IMR-90 (cell line): ENCODE measurements at regions not wholly inside any gene's neighbourhood (a gene's known extent, or its start where the extent isn't known, plus 50 kb on each side); places are given as distances from the start of the nearest gene placed in this dataset.

ENCODE experiments used
- ATAC-seq: fragments of 200-7000 bp; cut with Tn5 transposase; 2 replicates; pipeline ENCODE4 v1.9.1; 2020; ENCODE audit warnings: low read depth, mild to moderate bottlenecking, moderate library complexity
- BruUV-seq: library from RNA; stranded (reverse); fragments of 400-500 nt; replicated peaks from 2 replicates; lab custom pipeline; 2021; lab: Mats Ljungman, UMichigan
- CTCF ChIA-PET: fragments of 300-600 bp; formaldehyde crosslinking; extraction: SDS; loops from one replicate; lab custom pipeline; 2021; ENCODE audit warnings: antibody characterized with exemption; lab: Yijun Ruan, JAX
- POLR2A ChIA-PET: fragments of 300-600 bp; sonication (Branson Sonifier 250); formaldehyde crosslinking; loops from one replicate; lab custom pipeline; 2022; ENCODE audit warnings: antibody characterized with exemption; ENCODE audit not compliant: unreplicated experiment; lab: Charles Lee
- DNase-seq: peaks from one replicate; pipeline ENCODE4 v3.0.0; 2013
- H2AFZ ChIP-seq: replicated peaks from 2 replicates; pipeline ENCODE3; 2013; ENCODE audit warnings: low read length, mild to moderate bottlenecking; ENCODE audit not compliant: poor library complexity
- H2AK5ac ChIP-seq: 2 replicates; pipeline ENCODE4 v1.6.1; 2013; ENCODE audit warnings: low read depth, low read length, inconsistent platforms
- H2AK9ac ChIP-seq: replicated peaks from 2 replicates; pipeline ENCODE3; 2013; ENCODE audit warnings: mild to moderate bottlenecking, low read depth, low read length, moderate library complexity; ENCODE audit not compliant: poor library complexity
- H2BK120ac ChIP-seq: 2 replicates; pipeline ENCODE4 v1.6.1; 2013; ENCODE audit warnings: low read depth, low read length, inconsistent platforms
- H2BK15ac ChIP-seq: 3 replicates; pipeline ENCODE4 v1.6.1; 2013; ENCODE audit warnings: low read depth, low read length, inconsistent platforms
- H2BK20ac ChIP-seq: 2 replicates; pipeline ENCODE4 v1.6.1; 2013; ENCODE audit warnings: low read depth, mild to moderate bottlenecking, inconsistent platforms, low read length, moderate library complexity
- H2BK5ac ChIP-seq: 2 replicates; pipeline ENCODE4 v1.6.1; 2013; ENCODE audit warnings: mild to moderate bottlenecking, low read depth, low read length, inconsistent platforms; ENCODE audit not compliant: poor library complexity, severe bottlenecking
- H3K14ac ChIP-seq: replicated peaks from 2 replicates; pipeline ENCODE4 v1.6.1; 2013; ENCODE audit warnings: low read depth, low read length, inconsistent platforms
- H3K18ac ChIP-seq: 2 replicates; pipeline ENCODE4 v1.6.1; 2013; ENCODE audit warnings: low read depth, low read length, control low read depth
- H3K23ac ChIP-seq: 2 replicates; pipeline ENCODE4 v1.6.1; 2013; ENCODE audit warnings: low read depth, low read length, inconsistent platforms
- H3K27ac ChIP-seq: 2 replicates; pipeline ENCODE4 v1.5.1; 2013; ENCODE audit warnings: mild to moderate bottlenecking, control low read depth, low read length; ENCODE audit not compliant: insufficient read depth
- H3K27me3 ChIP-seq: 2 replicates; pipeline ENCODE4 v1.6.1; 2013; ENCODE audit warnings: low read length; ENCODE audit not compliant: control insufficient read depth, insufficient read depth
- H3K36me3 ChIP-seq: 2 replicates; pipeline ENCODE4 v1.6.1; 2013; ENCODE audit warnings: low read length, mixed read lengths; ENCODE audit not compliant: control insufficient read depth, insufficient read depth
- H3K4ac ChIP-seq: 2 replicates; pipeline ENCODE4 v1.6.1; 2013; ENCODE audit warnings: low read depth, low read length, inconsistent platforms
- H3K4me1 ChIP-seq: 2 replicates; pipeline ENCODE4 v1.6.1; 2013; ENCODE audit warnings: low read length, mixed read lengths; ENCODE audit not compliant: control insufficient read depth, insufficient read depth
- H3K4me2 ChIP-seq: 2 replicates; pipeline ENCODE4 v1.6.1; 2013; ENCODE audit warnings: low read depth, mild to moderate bottlenecking, control low read depth, low read length, moderate library complexity
- H3K4me3 ChIP-seq: 2 replicates; pipeline ENCODE4 v1.5.1; 2013; ENCODE audit warnings: low read depth, mild to moderate bottlenecking, control low read depth, low read length, moderate library complexity; ENCODE audit not compliant: insufficient read depth
- H3K56ac ChIP-seq: 2 replicates; pipeline ENCODE4 v1.6.1; 2013; ENCODE audit warnings: low read length, inconsistent platforms; ENCODE audit not compliant: insufficient read depth; ENCODE audit errors: extremely low read depth
- H3K79me1 ChIP-seq, 2 experiments: 2 replicates each; pipeline ENCODE4 v1.6.1; 2013; ENCODE audit warnings: low read length in 2 of 2, inconsistent platforms in 1 of 2, low read depth in 1 of 2
- H3K9ac ChIP-seq: 2 replicates; pipeline ENCODE4 v1.6.1; 2013; ENCODE audit warnings: low read depth, low read length, control low read depth
- H3K9me1 ChIP-seq: 2 replicates; pipeline ENCODE4 v1.6.1; 2013; ENCODE audit warnings: low read length, inconsistent platforms; ENCODE audit not compliant: insufficient read depth
- H3K9me3 ChIP-seq: 2 replicates; pipeline ENCODE4 v1.6.1; 2013; ENCODE audit warnings: low read length; ENCODE audit not compliant: control insufficient read depth, insufficient read depth
- H4K20me1 ChIP-seq: 2 replicates; pipeline ENCODE4 v1.6.1; 2013; ENCODE audit warnings: low read length, inconsistent platforms; ENCODE audit not compliant: insufficient read depth
- H4K5ac ChIP-seq: 2 replicates; pipeline ENCODE4 v1.6.1; 2013; ENCODE audit warnings: mild to moderate bottlenecking, low read depth, low read length, control low read depth
- H4K8ac ChIP-seq, 2 experiments: 2 replicates each; pipeline ENCODE4 v1.6.1; 2013; ENCODE audit warnings: low read depth in 2 of 2, low read length in 2 of 2, control low read depth in 1 of 2, inconsistent platforms in 1 of 2
- H4K91ac ChIP-seq: 2 replicates; pipeline ENCODE4 v1.6.1; 2013; ENCODE audit warnings: low read depth, low read length, inconsistent platforms; ENCODE audit not compliant: insufficient read depth
- BHLHE40 ChIP-seq: fragments of 150-350 bp; IDR thresholded peaks from 2 replicates; pipeline ENCODE4 v1.6.1; 2016; ENCODE audit warnings: mild to moderate bottlenecking, low read depth, low read length
- CEBPB ChIP-seq: IDR thresholded peaks from 2 replicates; pipeline ENCODE4 v1.6.1; 2012; ENCODE audit warnings: low read depth, low read length, improper control_type of control experiment
- CHD1 ChIP-seq: IDR thresholded peaks from 2 replicates; pipeline ENCODE4 v1.6.1; 2012; ENCODE audit warnings: low read depth, low read length, improper control_type of control experiment
- FOS ChIP-seq: fragments of 150-350 bp; IDR thresholded peaks from 2 replicates; pipeline ENCODE4 v1.6.1; 2016; ENCODE audit warnings: low read depth, low read length
- MAFK ChIP-seq: IDR thresholded peaks from 2 replicates; pipeline ENCODE4 v1.6.1; 2012; ENCODE audit warnings: low read depth, low read length, improper control_type of control experiment
- MXI1 ChIP-seq: IDR thresholded peaks from 2 replicates; pipeline ENCODE4 v1.6.1; 2012; ENCODE audit warnings: low read depth, mild to moderate bottlenecking, low read length, moderate library complexity, borderline replicate concordance
- NFE2L2 ChIP-seq: fragments of 150-350 bp; IDR thresholded peaks from 2 replicates; pipeline ENCODE4 v1.6.1; 2016; ENCODE audit warnings: low read depth, mild to moderate bottlenecking, low read length
- POLR2A ChIP-seq: IDR thresholded peaks from 2 replicates; pipeline ENCODE4 v1.6.1; 2012; ENCODE audit warnings: mild to moderate bottlenecking, low read depth, low read length
- RAD21 ChIP-seq: IDR thresholded peaks from 2 replicates; pipeline ENCODE4 v1.6.1; 2012; ENCODE audit warnings: low read length, improper control_type of control experiment
- RCOR1 ChIP-seq: IDR thresholded peaks from 2 replicates; pipeline ENCODE4 v1.6.1; 2012; ENCODE audit warnings: mild to moderate bottlenecking, low read length, improper control_type of control experiment; ENCODE audit not compliant: insufficient replicate concordance
- RFX5 ChIP-seq: IDR thresholded peaks from 2 replicates; pipeline ENCODE4 v1.8.0; 2012; ENCODE audit warnings: low read depth, mild to moderate bottlenecking, low read length, moderate library complexity
- SMC3 ChIP-seq: fragments of 150-350 bp; IDR thresholded peaks from 2 replicates; pipeline ENCODE4 v1.6.1; 2016; ENCODE audit warnings: low read depth, mild to moderate bottlenecking, antibody characterized with exemption, low read length, moderate library complexity
- WGBS, 2 experiments: methylation state at CpG; one replicate each; pipeline versions ENCODE4 v1.1.5 to v1.1.7; 2013; ENCODE audit warnings: missing lambda C conversion rate in 2 of 2; ENCODE audit not compliant: insufficient read length in 1 of 2; ENCODE audit errors: extremely low coverage in 2 of 2; 5-methylcytosine and 5-hydroxymethylcytosine counted together
- dilution Hi-C: fragments of 300-500 bp; cut with HindIII; formaldehyde crosslinking; loops from one replicate; pipeline ENCODE4 v1.14.3; 2018; ENCODE audit warnings: low sequenced_read_pairs; ENCODE audit not compliant: unreplicated experiment
- in situ Hi-C: fragments of 300-500 bp; cut with MboI; formaldehyde crosslinking; loops from 3 replicates; pipeline ENCODE4 v1.14.3; 2019; ENCODE audit warnings: low sequenced_read_pairs, inconsistent platforms, mixed read lengths
- intact Hi-C: fragments of 100-400 bp; cut with micrococcal nuclease; formaldehyde crosslinking; loops from 2 replicates; pipeline ENCODE4 v1.10.0; 2022
- TF ChIP-seq, protein P1 (sequence below): fragments of 150-350 bp; IDR thresholded peaks from 2 replicates; pipeline ENCODE4 v1.6.1; 2016; ENCODE audit warnings: low read depth, mild to moderate bottlenecking, low read length, moderate library complexity, borderline replicate concordance
- TF ChIP-seq, protein P2 (sequence below): conservative IDR thresholded peaks from 2 replicates; pipeline ENCODE4 v1.5.1; 2012; ENCODE audit warnings: mild to moderate bottlenecking, low read depth, low read length, improper control_type of control experiment

DNA sequence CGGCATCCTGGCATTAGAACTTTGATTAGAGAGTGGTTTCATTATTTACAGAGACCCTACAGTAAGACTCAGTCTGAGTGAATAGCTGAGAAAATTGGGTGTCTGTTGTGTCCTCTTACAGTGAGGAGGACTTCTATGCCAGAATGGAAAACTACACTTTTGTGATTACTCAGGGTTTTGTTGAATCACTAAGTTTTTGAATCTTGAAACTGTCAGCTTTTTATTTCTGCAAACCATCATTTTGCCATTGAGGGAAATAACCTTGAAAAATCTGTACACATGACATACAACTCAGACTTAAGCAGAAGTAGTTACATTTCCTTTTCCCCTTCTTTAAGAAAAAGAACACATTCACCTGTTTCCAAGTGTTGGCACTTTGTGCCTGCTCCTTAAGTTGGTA, 117.6 kb upstream of the RASGEF1B start:
- BruUV-seq: no TSS peak
- intact Hi-C loops: no loop called here
- Histone ChIP-seq H3K23ac (no peak overlapping the region), H3K36me3 (no peaks in the 10 kb centered on the region), H3K4me1 (no peaks in the 10 kb centered on the region), H2BK120ac (no peak overlapping the region), H4K20me1 (no peaks in the 10 kb centered on the region), H3K9me3 (no peaks in the 10 kb centered on the region), H3K79me1 (no peaks in the 10 kb centered on the region), H3K27ac (no peak overlapping the region), H3K9me1 (no peaks in the 10 kb centered on the region), H2BK20ac (no peak overlapping the region), H3K27me3 (no peaks in the 10 kb centered on the region), H3K9ac (no peak overlapping the region), H3K4me2 (no peak overlapping the region), H4K8ac (no peak overlapping the region), H3K56ac (no peak overlapping the region), H3K18ac (no peak overlapping the region), H2AK5ac (no peak overlapping the region), H2BK5ac (no peak overlapping the region), H4K91ac (no peak overlapping the region), H4K5ac (no peak overlapping the region), H3K14ac (no peak overlapping the region), H3K4ac (no peak overlapping the region), H3K4me3 (no peak overlapping the region), H2BK15ac (no peak overlapping the region), H2AK9ac (no peak overlapping the region), H2AFZ (no peak overlapping the region)
- ChIA-PET CTCF (interaction anchor here (0.6 kb wide), 1 partner anchor 14 kb away, joined by 3 read pairs; no protein-coding TSS in a partner anchor), POLR2A (no interaction called here)
- in situ Hi-C loops: no loop called here
- no peak for DNase-seq
- WGBS, 2 experiments: no CpG with 5 or more reads among the region's 1 CpG
- ATAC-seq: no peak
- TF ChIP-seq RCOR1: no peak
- TF ChIP-seq MXI1: no peak
- no peak for TF ChIP-seq MAFK
- no peak for TF ChIP-seq RAD21
- TF ChIP-seq CEBPB: no peak
- TF ChIP-seq, protein P1, sequence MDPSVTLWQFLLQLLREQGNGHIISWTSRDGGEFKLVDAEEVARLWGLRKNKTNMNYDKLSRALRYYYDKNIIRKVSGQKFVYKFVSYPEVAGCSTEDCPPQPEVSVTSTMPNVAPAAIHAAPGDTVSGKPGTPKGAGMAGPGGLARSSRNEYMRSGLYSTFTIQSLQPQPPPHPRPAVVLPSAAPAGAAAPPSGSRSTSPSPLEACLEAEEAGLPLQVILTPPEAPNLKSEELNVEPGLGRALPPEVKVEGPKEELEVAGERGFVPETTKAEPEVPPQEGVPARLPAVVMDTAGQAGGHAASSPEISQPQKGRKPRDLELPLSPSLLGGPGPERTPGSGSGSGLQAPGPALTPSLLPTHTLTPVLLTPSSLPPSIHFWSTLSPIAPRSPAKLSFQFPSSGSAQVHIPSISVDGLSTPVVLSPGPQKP: no peak
- no peak for TF ChIP-seq CHD1
- no peak for TF ChIP-seq BHLHE40
- no peak for TF ChIP-seq POLR2A
- TF ChIP-seq, protein P2, sequence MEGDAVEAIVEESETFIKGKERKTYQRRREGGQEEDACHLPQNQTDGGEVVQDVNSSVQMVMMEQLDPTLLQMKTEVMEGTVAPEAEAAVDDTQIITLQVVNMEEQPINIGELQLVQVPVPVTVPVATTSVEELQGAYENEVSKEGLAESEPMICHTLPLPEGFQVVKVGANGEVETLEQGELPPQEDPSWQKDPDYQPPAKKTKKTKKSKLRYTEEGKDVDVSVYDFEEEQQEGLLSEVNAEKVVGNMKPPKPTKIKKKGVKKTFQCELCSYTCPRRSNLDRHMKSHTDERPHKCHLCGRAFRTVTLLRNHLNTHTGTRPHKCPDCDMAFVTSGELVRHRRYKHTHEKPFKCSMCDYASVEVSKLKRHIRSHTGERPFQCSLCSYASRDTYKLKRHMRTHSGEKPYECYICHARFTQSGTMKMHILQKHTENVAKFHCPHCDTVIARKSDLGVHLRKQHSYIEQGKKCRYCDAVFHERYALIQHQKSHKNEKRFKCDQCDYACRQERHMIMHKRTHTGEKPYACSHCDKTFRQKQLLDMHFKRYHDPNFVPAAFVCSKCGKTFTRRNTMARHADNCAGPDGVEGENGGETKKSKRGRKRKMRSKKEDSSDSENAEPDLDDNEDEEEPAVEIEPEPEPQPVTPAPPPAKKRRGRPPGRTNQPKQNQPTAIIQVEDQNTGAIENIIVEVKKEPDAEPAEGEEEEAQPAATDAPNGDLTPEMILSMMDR: no peak
- no peak for TF ChIP-seq FOS
- TF ChIP-seq SMC3: no peak
- TF ChIP-seq NFE2L2: no peak
- no peak for TF ChIP-seq RFX5
- dilution Hi-C loops: no loop called here
